HG03432 (cell line): ENCODE measurements at regions not wholly inside any gene's neighbourhood (a gene's known extent, or its start where the extent isn't known, plus 50 kb on each side); places are given as distances from the start of the nearest gene placed in this dataset.
A peak's percentile ranks its signal among the peaks of the same experiment; 100 is the strongest.

Source experiments
- ATAC-seq: cut with Tn5 transposase; IDR thresholded peaks from one replicate; pipeline ENCODE4 v1.9.1; 2021; ENCODE audit warnings: mild to moderate bottlenecking, moderate library complexity; ENCODE audit not compliant: unreplicated experiment

- ATAC-seq, result no peak
Measured at GRCh38 chr1:47696737-47697441, 259.0 kb downstream of the FOXD2 start.

GRCh38 chr1:47697616-47698335 lies 259.9 kb downstream of the FOXD2 start:
- ATAC-seq, result no peak

GRCh38 chr1:47699492-47700235 lies 261.8 kb downstream of the FOXD2 start:
- no peak for ATAC-seq

- no peak for ATAC-seq
Measured at GRCh38 chr1:47701283-47701682, 263.4 kb downstream of the FOXD2 start.

- ATAC-seq, result no peak
Measured at GRCh38 chr1:47701741-47702515, 264.1 kb downstream of the FOXD2 start.

- no peak for ATAC-seq
Measured at GRCh38 chr1:47703156-47703825, 265.4 kb downstream of the FOXD2 start.

- ATAC-seq, result no peak
Measured at GRCh38 chr1:47703981-47704596, 266.2 kb downstream of the FOXD2 start.

- no peak for ATAC-seq
Measured at GRCh38 chr1:47705517-47706130, 267.8 kb downstream of the FOXD2 start.

- ATAC-seq, result no peak
Measured at GRCh38 chr1:47707503-47707902, 269.7 kb downstream of the FOXD2 start.

- no peak for ATAC-seq
Measured at GRCh38 chr1:47708019-47708535, 270.2 kb downstream of the FOXD2 start.

- no peak for ATAC-seq
Measured at GRCh38 chr1:47708658-47709018, 270.8 kb downstream of the FOXD2 start.

- no peak for ATAC-seq
Measured at GRCh38 chr1:47709019-47709871, 271.4 kb downstream of the FOXD2 start.

- ATAC-seq, result no peak
Measured at GRCh38 chr1:47709872-47710231, 272.0 kb downstream of the FOXD2 start.

GRCh38 chr1:47710329-47711071 lies 272.7 kb downstream of the FOXD2 start:
- peak; percentile 79 for ATAC-seq
